LNCaP clone FGC (cell line): ENCODE measurements at regions not wholly inside any gene's neighbourhood (a gene's known extent, or its start where the extent isn't known, plus 50 kb on each side); places are given as distances from the start of the nearest gene placed in this dataset.
A peak's percentile ranks its signal among the peaks of the same experiment; 100 is the strongest.

Experiments used
- DNase-seq: peaks from one replicate; pipeline ENCODE4 v3.0.0-alpha.2; 2011; ENCODE audit warnings: low read depth
- H3K4me3 ChIP-seq: 2 replicates; pipeline ENCODE4 v1.5.1; 2011; ENCODE audit warnings: mild to moderate bottlenecking, low read depth, low read length, control low read depth
- TF ChIP-seq, protein P1 (sequence below): IDR thresholded peaks from 2 replicates; pipeline ENCODE4 v1.5.1; 2012; ENCODE audit warnings: mild to moderate bottlenecking; ENCODE audit not compliant: control insufficient read depth, insufficient read depth; ENCODE audit errors: extremely low read depth

DNA sequence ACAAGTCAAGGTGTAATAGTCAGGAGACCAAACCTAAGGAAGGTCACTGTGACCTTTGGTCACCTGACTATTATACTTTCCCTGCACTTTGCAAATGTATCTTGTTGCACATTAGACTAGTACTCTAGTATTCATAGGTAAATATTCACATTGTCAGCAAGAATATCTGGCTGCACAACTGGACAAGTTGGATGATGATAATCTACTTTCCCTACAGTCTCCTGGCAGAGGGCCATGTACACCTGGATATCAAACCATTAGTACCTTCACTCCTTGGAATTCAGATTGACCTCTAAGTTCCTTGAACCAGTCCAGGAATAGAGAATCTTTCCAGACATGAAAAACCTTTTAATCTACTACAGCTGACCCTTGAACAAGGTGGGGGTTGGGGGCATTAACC is 344.8 kb downstream of the DEPDC1B start:
- H3K4me3 ChIP-seq = no peak overlapping the region
- TF ChIP-seq, protein P1, sequence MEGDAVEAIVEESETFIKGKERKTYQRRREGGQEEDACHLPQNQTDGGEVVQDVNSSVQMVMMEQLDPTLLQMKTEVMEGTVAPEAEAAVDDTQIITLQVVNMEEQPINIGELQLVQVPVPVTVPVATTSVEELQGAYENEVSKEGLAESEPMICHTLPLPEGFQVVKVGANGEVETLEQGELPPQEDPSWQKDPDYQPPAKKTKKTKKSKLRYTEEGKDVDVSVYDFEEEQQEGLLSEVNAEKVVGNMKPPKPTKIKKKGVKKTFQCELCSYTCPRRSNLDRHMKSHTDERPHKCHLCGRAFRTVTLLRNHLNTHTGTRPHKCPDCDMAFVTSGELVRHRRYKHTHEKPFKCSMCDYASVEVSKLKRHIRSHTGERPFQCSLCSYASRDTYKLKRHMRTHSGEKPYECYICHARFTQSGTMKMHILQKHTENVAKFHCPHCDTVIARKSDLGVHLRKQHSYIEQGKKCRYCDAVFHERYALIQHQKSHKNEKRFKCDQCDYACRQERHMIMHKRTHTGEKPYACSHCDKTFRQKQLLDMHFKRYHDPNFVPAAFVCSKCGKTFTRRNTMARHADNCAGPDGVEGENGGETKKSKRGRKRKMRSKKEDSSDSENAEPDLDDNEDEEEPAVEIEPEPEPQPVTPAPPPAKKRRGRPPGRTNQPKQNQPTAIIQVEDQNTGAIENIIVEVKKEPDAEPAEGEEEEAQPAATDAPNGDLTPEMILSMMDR = no peak
- DNase-seq = peak; percentile 43

DNA sequence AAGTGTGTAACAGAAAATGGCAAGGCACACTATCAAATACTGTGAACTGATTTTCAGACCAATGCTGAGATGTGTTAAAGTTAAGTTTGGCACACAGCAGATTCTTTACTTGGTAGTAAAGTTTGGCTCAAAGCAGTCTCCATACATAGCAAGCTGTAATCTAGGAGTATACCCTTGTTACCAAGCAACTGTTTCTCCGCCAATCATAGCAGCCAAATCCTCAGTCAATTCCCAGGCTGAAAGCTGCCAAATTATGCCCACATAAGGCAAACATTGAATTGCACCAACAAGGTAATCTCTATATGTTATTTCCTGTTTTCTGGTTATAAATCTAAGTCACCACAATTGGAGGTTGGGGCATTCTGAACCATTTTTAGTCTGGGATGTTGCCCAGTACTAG is 345.7 kb downstream of the DEPDC1B start:
- no peak overlapping the region for H3K4me3 ChIP-seq
- TF ChIP-seq, protein P1 = no peak
- DNase-seq = peak; percentile 34

DNA sequence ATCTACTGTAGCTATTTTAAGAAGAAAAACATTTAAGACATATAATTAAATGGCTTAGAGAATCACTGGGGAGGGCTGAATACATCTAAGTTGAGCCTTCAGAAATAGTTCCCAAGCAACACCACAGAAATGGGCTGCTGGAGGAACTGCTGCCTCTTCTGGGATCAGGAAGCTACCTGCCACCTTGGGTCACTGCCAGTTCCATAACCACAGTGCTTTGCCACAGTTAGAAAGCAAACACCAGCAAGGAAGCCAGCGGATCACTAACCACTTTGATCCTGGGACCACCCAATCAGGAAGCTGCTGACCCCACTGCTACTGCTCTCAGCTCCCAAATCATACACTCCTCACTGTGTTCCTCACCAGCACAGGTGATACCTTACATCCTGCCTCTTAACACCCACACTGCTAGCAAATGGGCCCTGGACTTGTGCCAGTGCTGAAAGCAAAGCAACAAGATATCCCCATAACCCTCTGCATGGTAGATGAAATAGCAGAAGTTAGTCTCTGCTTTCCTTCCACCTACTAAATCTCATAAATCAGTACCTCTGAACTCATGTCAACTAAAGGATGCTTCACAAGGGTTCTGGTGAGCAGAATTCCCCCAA is 346.9 kb downstream of the DEPDC1B start:
- H3K4me3 ChIP-seq = no peak overlapping the region
- DNase-seq = no peak
- TF ChIP-seq, protein P1 = no peak

DNA sequence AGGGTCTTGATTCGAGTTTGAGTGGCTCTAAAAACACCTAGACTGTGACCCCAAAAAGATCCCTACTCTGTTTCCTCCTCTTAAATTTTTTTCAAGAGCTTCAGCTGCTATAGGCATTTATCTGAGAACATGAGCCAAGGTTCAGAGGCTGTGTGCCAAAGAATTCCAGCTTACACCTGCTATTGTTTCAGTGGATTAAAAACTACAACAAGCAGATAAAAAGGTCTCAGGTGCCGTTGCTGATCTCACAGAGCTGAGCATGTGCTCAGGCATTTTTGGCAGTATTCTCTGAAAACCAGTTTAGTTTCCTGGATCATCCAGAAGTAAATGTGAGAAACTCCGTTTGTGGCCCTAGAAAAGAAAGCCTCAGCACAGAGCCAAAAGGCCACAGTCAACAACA is 349.2 kb downstream of the DEPDC1B start:
- TF ChIP-seq, protein P1 = no peak
- DNase-seq = no peak
- no peak overlapping the region for H3K4me3 ChIP-seq

DNA sequence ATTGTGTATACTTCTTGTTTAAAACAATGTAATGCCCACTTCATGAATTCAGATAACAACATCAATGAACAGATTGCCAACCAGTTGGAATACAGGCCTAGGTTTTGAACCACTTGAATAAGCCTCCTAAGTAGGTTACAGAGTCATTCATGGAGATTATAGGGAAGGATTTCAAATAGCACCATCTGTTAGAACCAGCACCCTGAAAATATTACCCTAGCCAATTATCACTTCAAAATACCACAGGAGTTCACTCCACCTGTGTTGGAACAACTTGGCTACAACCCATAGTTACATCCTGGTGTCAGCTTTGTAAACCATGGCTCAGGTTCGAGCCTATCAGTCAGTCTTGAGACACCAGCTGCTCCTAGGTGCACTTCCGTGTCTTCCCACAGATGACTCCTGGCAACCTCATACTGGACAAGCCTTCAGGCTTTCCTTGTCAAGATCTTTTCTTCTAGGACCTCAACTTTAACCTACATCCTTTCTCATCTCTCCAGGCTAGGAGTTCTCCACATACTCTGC is 350.0 kb downstream of the DEPDC1B start:
- DNase-seq = no peak
- TF ChIP-seq, protein P1 = no peak
- no peak overlapping the region for H3K4me3 ChIP-seq

DNA sequence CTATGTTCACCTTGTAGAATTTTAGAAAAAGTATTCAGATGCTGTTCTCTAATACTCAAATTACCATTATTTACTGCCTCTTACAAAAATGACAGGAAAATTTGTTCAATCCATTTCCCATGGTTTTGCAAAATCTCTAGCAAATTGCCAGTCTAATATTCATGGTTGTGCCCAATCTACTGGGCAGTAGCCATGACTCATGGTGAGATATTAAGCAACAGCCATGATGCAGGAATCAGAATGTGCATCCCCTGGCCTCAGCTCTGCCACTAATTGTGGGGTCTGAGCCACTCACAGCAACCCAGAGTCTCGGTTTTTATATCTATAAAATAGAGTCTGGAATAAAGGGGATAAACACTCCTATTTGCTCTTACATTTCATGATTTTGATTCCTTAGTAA is 353.6 kb downstream of the DEPDC1B start:
- H3K4me3 ChIP-seq = no peak overlapping the region
- no peak for DNase-seq
- TF ChIP-seq, protein P1 = no peak

DNA sequence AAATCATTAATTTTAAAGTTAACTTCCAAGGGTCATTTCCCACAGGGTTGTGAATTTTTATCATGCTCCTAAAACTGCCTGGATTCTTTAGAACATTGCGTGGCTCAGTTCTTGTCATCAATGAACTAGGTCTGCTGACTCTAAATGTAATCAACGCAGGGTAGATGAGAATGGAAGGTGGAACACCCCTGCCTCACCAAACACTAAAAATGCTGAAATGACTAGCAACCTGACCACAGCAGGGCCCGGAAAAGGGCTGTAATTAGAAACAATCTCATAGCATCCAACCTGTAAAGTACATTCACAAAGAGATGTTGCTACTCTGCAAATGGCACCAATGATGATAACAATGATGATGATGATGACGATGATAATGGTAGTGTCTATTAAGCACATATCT is 356.9 kb downstream of the DEPDC1B start:
- TF ChIP-seq, protein P1 = no peak
- DNase-seq = no peak

More for the DNA sequence above, 356.9 kb downstream of the DEPDC1B start:
- H3K4me3 ChIP-seq = no peak overlapping the region
